GM18861 (cell line): ENCODE measurements at regions not wholly inside any gene's neighbourhood (a gene's known extent, or its start where the extent isn't known, plus 50 kb on each side); places are given as distances from the start of the nearest gene placed in this dataset.

Experiments
- ATAC-seq: cut with Tn5 transposase; IDR thresholded peaks from one replicate; pipeline ENCODE4 v1.9.1; 2021; ENCODE audit not compliant: unreplicated experiment

GRCh38 chr3:187896646-187897045, 151.4 kb upstream of the BCL6 start:
- ATAC-seq = no peak

GRCh38 chr3:187899246-187899645, 154.0 kb upstream of the BCL6 start:
- no peak for ATAC-seq

- peak; percentile 47 for ATAC-seq
Observed at GRCh38 chr3:187900993-187901755, 155.9 kb upstream of the BCL6 start.

- peak; percentile 64 for ATAC-seq
Observed at GRCh38 chr3:187902041-187902471, 156.8 kb upstream of the BCL6 start.

- no peak for ATAC-seq
Observed at GRCh38 chr3:187902936-187903335, 157.7 kb upstream of the BCL6 start.

GRCh38 chr3:187903697-187904096, 158.4 kb upstream of the BCL6 start:
- no peak for ATAC-seq

GRCh38 chr3:187906416-187906815, 161.1 kb upstream of the BCL6 start:
- no peak for ATAC-seq

GRCh38 chr3:187906920-187907319, 161.7 kb upstream of the BCL6 start:
- no peak for ATAC-seq

GRCh38 chr3:187909866-187910265, 164.6 kb upstream of the BCL6 start:
- ATAC-seq = no peak

GRCh38 chr3:187912007-187912406, 166.7 kb upstream of the BCL6 start:
- ATAC-seq = no peak

- ATAC-seq = no peak
Observed at GRCh38 chr3:187913617-187914033, 168.4 kb upstream of the BCL6 start.

- ATAC-seq = no peak
Observed at GRCh38 chr3:187914231-187914630, 169.0 kb upstream of the BCL6 start.

- ATAC-seq = no peak
Observed at GRCh38 chr3:187916072-187916471, 170.8 kb upstream of the BCL6 start.

- no peak for ATAC-seq
Observed at GRCh38 chr3:187918081-187918644, 172.9 kb upstream of the BCL6 start.

GRCh38 chr3:187919048-187919447, 173.8 kb upstream of the BCL6 start:
- ATAC-seq = peak; percentile 90

- peak; percentile 24 for ATAC-seq
Observed at GRCh38 chr3:187919544-187919943, 174.3 kb upstream of the BCL6 start.

GRCh38 chr3:187920030-187920429, 174.8 kb upstream of the BCL6 start:
- ATAC-seq = no peak

GRCh38 chr3:187920913-187921312, 175.6 kb upstream of the BCL6 start:
- ATAC-seq = no peak

- no peak for ATAC-seq
Observed at GRCh38 chr3:187921391-187922074, 176.3 kb upstream of the BCL6 start.

GRCh38 chr3:187922704-187923416, 177.6 kb upstream of the BCL6 start:
- no peak for ATAC-seq

GRCh38 chr3:187924651-187925050, 179.4 kb upstream of the BCL6 start:
- ATAC-seq = no peak
